C4-2B (cell line): ENCODE measurements at regions not wholly inside any gene's neighbourhood (a gene's known extent, or its start where the extent isn't known, plus 50 kb on each side); places are given as distances from the start of the nearest gene placed in this dataset.

Experiments used
- ZFX ChIP-seq: fragments of 450-650 bp; IDR thresholded peaks from 2 replicates; pipeline ENCODE4 v1.6.1; 2017
- TF ChIP-seq, protein P1 (sequence below): fragments of 450-650 bp; conservative IDR thresholded peaks from 2 replicates; pipeline ENCODE4 v1.5.1; 2017; ENCODE audit warnings: mild to moderate bottlenecking

DNA sequence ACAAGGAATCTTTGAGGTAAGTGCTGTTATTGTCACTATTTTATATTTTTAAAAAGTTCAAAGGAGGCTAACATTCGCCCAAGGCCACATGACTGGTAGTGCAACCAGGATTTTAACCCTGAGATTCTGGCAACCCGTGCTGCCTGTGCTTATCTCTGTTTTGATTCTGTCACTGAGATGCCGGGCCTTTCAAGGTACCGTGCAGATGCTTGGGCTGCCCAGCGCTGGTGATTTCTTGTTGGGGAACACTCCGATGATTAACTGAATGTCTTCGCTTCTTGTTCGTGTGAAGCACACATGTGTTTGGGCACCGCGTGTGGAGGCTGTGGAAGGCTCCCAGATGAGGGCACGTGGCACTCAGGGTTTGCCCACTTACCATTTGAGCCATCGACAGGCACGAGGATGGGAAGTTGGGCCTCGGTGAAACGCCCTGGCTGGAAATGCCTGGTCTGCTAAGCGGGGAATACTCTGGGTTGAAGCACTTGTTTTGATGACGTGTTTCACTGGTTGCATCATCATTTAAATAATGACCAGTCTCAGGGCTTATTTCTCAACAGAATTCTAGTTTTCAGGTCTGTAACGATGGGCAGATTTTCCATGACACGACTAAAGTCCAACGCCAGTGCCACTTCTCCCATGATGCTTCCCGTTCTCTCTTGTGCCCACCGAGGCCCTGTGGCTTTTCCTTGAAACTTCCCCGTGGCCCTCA lies 392.7 kb downstream of the FGF9 start:
- TF ChIP-seq, protein P1, sequence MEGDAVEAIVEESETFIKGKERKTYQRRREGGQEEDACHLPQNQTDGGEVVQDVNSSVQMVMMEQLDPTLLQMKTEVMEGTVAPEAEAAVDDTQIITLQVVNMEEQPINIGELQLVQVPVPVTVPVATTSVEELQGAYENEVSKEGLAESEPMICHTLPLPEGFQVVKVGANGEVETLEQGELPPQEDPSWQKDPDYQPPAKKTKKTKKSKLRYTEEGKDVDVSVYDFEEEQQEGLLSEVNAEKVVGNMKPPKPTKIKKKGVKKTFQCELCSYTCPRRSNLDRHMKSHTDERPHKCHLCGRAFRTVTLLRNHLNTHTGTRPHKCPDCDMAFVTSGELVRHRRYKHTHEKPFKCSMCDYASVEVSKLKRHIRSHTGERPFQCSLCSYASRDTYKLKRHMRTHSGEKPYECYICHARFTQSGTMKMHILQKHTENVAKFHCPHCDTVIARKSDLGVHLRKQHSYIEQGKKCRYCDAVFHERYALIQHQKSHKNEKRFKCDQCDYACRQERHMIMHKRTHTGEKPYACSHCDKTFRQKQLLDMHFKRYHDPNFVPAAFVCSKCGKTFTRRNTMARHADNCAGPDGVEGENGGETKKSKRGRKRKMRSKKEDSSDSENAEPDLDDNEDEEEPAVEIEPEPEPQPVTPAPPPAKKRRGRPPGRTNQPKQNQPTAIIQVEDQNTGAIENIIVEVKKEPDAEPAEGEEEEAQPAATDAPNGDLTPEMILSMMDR = no peak
- TF ChIP-seq ZFX = no peak
